Right atrium auricular region (tissue), 2 donors: ENCODE measurements at regions not wholly inside any gene's neighbourhood (a gene's known extent, or its start where the extent isn't known, plus 50 kb on each side); places are given as distances from the start of the nearest gene placed in this dataset.

Experiments used
- DNase-seq: peaks from one replicate; pipeline ENCODE4 v3.0.0-alpha.2; 2019; ENCODE audit warnings: low spot score
- H3K27ac ChIP-seq, 2 donors: fragments of 200-600 bp; sonication (generic); 1 replicate in 1 of 2; 2 replicates in 1 of 2; pipeline ENCODE4 v1.5.1; 2016 to 2019
- H3K27me3 ChIP-seq, 2 donors: fragments of 200-600 bp; sonication (generic); one replicate each; pipeline versions ENCODE4 v1.5.1 to v1.6.0; 2017 to 2019
- H3K36me3 ChIP-seq: fragments of 200-600 bp; sonication (generic); one replicate; pipeline ENCODE4 v1.5.1; 2016
- H3K4me1 ChIP-seq, 2 donors: fragments of 200-600 bp; sonication (generic); one replicate each; pipeline versions ENCODE4 v1.5.1 to v1.6.0; 2017 to 2019
- H3K4me3 ChIP-seq, 2 donors: fragments of 200-600 bp; sonication (generic); 1 replicate in 1 of 2; 2 replicates in 1 of 2; pipeline ENCODE4 v1.5.1; 2017 to 2019; ENCODE audit warnings: mild to moderate bottlenecking in 1 of 2, moderate library complexity in 1 of 2
- H3K9me3 ChIP-seq, 2 donors: fragments of 200-600 bp; sonication (generic); one replicate each; pipeline ENCODE4 v1.5.1; 2019
- CTCF ChIP-seq, 2 donors: fragments of 200-600 bp; sonication (generic); IDR thresholded peaks; one replicate each; pipeline ENCODE4 v1.5.1; 2019; ENCODE audit warnings: antibody characterized with exemption in 2 of 2

DNA sequence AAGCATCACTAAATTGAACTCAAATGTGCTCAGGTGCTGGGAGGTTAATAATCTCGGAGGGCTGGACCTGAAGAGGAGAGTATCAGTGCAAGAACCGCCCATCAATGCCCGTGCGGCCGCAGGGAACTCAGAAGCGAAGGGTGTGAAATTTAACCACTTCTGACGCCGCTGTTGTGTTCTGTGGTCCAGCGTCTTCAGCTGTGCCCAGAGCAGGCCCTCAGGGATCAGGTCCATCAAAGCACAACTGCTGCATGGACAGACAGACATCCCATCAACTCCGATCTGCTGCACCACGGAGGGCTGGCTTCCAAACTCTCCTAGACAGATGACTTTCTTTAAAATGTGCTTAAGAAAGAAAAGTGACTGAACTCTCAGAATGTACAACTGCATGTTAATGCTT, 144.9 kb upstream of the TCERG1L start:
- Histone ChIP-seq H3K27me3 (no peaks in the 10 kb centered on the region), H3K4me1 (peaks cover 0 to 11% of the 10 kb centered on the region in 2 donors), H3K9me3 (no peaks in the 10 kb centered on the region), H3K4me3 (no peak overlapping the region), H3K27ac (no peak overlapping the region), H3K36me3 (no peaks in the 10 kb centered on the region)
- no peak for TF ChIP-seq CTCF (IDR thresholded peaks at IDR 0.05)
- DNase-seq = no peak

GRCh38 chr10:131461093-131461492, 149.6 kb upstream of the TCERG1L start:
- no peak for TF ChIP-seq CTCF (IDR thresholded peaks at IDR 0.05)
- H3K27me3 ChIP-seq = no peaks in the 10 kb centered on the region
- no peak for DNase-seq
- H3K27ac ChIP-seq = no peak overlapping the region
- no peaks in the 10 kb centered on the region for H3K4me1 ChIP-seq
- H3K4me3 ChIP-seq = no peak overlapping the region
- no peaks in the 10 kb centered on the region for H3K9me3 ChIP-seq
- no peaks in the 10 kb centered on the region for H3K36me3 ChIP-seq

- Histone ChIP-seq H3K36me3 (no peaks in the 10 kb centered on the region), H3K4me3 (no peak overlapping the region), H3K4me1 (no peaks in the 10 kb centered on the region), H3K27ac (no peak overlapping the region), H3K27me3 (no peaks in the 10 kb centered on the region), H3K9me3 (no peaks in the 10 kb centered on the region)
- no peak for TF ChIP-seq CTCF (IDR thresholded peaks at IDR 0.05)
- DNase-seq = no peak
These were observed 153.3 kb upstream of the TCERG1L start for GRCh38 chr10:131464789-131465188.

DNA sequence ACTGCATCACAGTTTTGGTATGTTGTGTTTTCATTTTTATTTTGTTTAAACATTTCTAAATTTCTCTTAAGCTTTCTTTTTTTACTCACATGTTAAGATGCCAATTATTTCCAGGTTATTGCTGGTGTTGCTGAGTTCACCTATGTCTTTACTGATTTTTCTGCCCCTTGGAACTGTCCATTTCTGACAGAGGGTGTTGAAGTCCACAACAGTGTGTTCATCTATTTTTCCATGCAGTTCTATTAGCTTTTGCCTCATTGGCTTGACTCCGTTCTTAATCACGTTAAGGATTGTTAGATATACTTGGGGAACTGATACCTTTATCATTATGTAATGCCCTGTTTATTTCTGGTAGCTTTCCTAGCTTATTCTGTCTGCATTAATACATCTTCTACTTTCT, 158.0 kb upstream of the TCERG1L start:
- H3K36me3 ChIP-seq = no peaks in the 10 kb centered on the region
- H3K4me1 ChIP-seq = no peaks in the 10 kb centered on the region
- no peak for TF ChIP-seq CTCF (IDR thresholded peaks at IDR 0.05)
- H3K27me3 ChIP-seq = no peaks in the 10 kb centered on the region
- H3K27ac ChIP-seq = no peak overlapping the region
- H3K4me3 ChIP-seq = no peak overlapping the region
- no peaks in the 10 kb centered on the region for H3K9me3 ChIP-seq
- no peak for DNase-seq

DNA sequence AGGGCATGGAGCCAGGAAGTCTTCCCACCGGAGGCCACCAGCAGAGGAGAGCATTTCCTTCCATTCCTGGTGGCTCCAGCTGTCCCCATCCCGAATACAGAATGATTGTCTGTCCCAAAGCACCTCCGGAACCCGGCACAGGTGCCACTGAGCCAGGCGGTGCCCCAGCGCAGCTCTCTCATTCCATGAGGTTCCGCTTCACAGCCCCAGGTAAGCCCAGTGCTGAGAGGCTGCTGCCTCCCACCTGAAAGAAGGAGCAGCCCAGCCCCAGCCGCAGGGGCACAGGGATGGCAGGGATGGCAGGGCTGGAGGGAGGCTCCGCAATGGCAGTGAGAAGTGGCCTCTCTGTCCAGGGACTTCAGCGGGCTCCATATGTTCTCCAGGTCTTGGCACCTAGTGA, 162.1 kb upstream of the TCERG1L start:
- no peak for TF ChIP-seq CTCF (IDR thresholded peaks at IDR 0.05)
- Histone ChIP-seq H3K4me1 (no peaks in the 10 kb centered on the region), H3K36me3 (no peaks in the 10 kb centered on the region), H3K9me3 (no peaks in the 10 kb centered on the region), H3K27ac (no peak overlapping the region), H3K4me3 (no peak overlapping the region), H3K27me3 (no peaks in the 10 kb centered on the region)
- no peak for DNase-seq

DNA sequence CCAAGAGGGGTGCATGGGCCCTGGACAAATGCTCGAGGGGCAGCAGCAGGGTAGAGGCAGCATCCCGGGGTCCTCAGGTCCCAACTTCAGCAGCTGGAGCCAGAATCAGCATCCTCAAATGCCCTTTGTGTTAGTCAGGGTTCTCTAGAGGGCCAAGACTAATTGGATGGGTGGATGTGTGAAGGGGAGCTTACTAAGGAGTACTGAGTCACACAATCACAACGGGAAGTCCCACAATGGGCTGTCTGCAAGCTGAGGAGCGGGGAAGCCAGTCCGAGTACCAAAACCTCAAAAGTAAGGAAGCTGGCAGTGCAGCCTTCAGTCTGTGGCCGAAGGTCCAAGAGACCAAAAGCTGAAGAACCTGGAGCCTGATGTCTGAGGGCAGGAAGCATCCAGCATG, 162.9 kb upstream of the TCERG1L start:
- no peaks in the 10 kb centered on the region for H3K9me3 ChIP-seq
- H3K4me3 ChIP-seq = no peak overlapping the region
- TF ChIP-seq CTCF (IDR thresholded peaks at IDR 0.05) = no peak
- no peaks in the 10 kb centered on the region for H3K4me1 ChIP-seq
- no peaks in the 10 kb centered on the region for H3K36me3 ChIP-seq
- no peak for DNase-seq
- no peaks in the 10 kb centered on the region for H3K27me3 ChIP-seq
- H3K27ac ChIP-seq = no peak overlapping the region
